HepG2 (cell line): ENCODE measurements at regions not wholly inside any gene's neighbourhood (a gene's known extent, or its start where the extent isn't known, plus 50 kb on each side); places are given as distances from the start of the nearest gene placed in this dataset.

Experiments
- CBX1 ChIP-seq: IDR thresholded peaks from one replicate; pipeline ENCODE4 v1.6.1; 2016; ENCODE audit warnings: antibody characterized with exemption, low read depth
- CHCHD3 ChIP-seq: sonication (generic); formaldehyde crosslinking; IDR thresholded peaks from 2 replicates; pipeline ENCODE4 v1.8.0; 2022; ENCODE audit warnings: mild to moderate bottlenecking, missing genetic modification reagents, moderate library complexity
- MEF2D ChIP-seq: sonication (generic); formaldehyde crosslinking; IDR thresholded peaks from 2 replicates; pipeline ENCODE4 v1.5.1; 2020; ENCODE audit warnings: mild to moderate bottlenecking, missing genetic modification reagents
- MTA1 ChIP-seq: sonication (generic); formaldehyde crosslinking; IDR thresholded peaks from 2 replicates; pipeline ENCODE4 v1.4.0; 2020; ENCODE audit warnings: missing genetic modification reagents, mild to moderate bottlenecking, borderline replicate concordance
- NR2F2 ChIP-seq: IDR thresholded peaks from 2 replicates; pipeline ENCODE4 v1.6.1; 2012; ENCODE audit warnings: low read depth, inconsistent platforms, borderline replicate concordance
- REPIN1 ChIP-seq: sonication (generic); formaldehyde crosslinking; IDR thresholded peaks from 2 replicates; pipeline ENCODE4 v1.8.0; 2022; ENCODE audit warnings: missing genetic modification reagents, low read depth, mild to moderate bottlenecking, borderline replicate concordance
- RFX1 ChIP-seq: fragments of 450-650 bp; IDR thresholded peaks from 2 replicates; pipeline ENCODE4 v1.6.1; 2017
- RXRA ChIP-seq: sonication (generic); formaldehyde crosslinking; IDR thresholded peaks from 2 replicates; pipeline ENCODE4 v1.5.1; 2020; ENCODE audit warnings: missing genetic modification reagents
- TIGD3 ChIP-seq: sonication (generic); formaldehyde crosslinking; IDR thresholded peaks from 2 replicates; pipeline ENCODE4 v1.5.1; 2020; ENCODE audit warnings: mild to moderate bottlenecking, missing genetic modification reagents, borderline replicate concordance
- ZBTB37 ChIP-seq: sonication (generic); formaldehyde crosslinking; IDR thresholded peaks from 2 replicates; pipeline ENCODE4 v1.4.0; 2020; ENCODE audit warnings: mild to moderate bottlenecking, missing genetic modification reagents
- ZBTB39 ChIP-seq: sonication (generic); formaldehyde crosslinking; IDR thresholded peaks from 2 replicates; pipeline ENCODE4 v1.5.0; 2020; ENCODE audit warnings: missing genetic modification reagents
- ZFP36L1 ChIP-seq: sonication (generic); formaldehyde crosslinking; IDR thresholded peaks from 2 replicates; pipeline ENCODE4 v1.8.0; 2022; ENCODE audit warnings: mild to moderate bottlenecking, missing genetic modification reagents, moderate library complexity
- ZNF274 ChIP-seq: sonication (generic); formaldehyde crosslinking; IDR thresholded peaks from 2 replicates; pipeline ENCODE4 v1.5.1; 2020; ENCODE audit warnings: mild to moderate bottlenecking, missing genetic modification reagents
- ZNF33B ChIP-seq: sonication (generic); formaldehyde crosslinking; IDR thresholded peaks from 2 replicates; pipeline ENCODE4 v1.5.1; 2020; ENCODE audit warnings: mild to moderate bottlenecking, missing genetic modification reagents
- ZNF589 ChIP-seq: sonication (generic); formaldehyde crosslinking; conservative IDR thresholded peaks from 2 replicates; pipeline ENCODE4 v1.8.0; 2022; ENCODE audit warnings: mild to moderate bottlenecking, moderate library complexity, missing genetic modification reagents
- TF ChIP-seq, protein P1 (sequence below): sonication (generic); formaldehyde crosslinking; IDR thresholded peaks from 2 replicates; pipeline ENCODE4 v1.4.0; 2020; ENCODE audit warnings: mild to moderate bottlenecking, low read depth, missing genetic modification reagents
- TF ChIP-seq, protein P2 (sequence below): sonication (generic); formaldehyde crosslinking; IDR thresholded peaks from 2 replicates; pipeline ENCODE4 v1.5.0; 2020; ENCODE audit warnings: mild to moderate bottlenecking, missing genetic modification reagents
- TF ChIP-seq, protein P3 (sequence below): IDR thresholded peaks from 2 replicates; pipeline ENCODE4 v1.6.1; 2016; ENCODE audit warnings: mild to moderate bottlenecking, missing biosample characterization, missing genetic modification reagents

GRCh38 chr14:53613404-53614253 is 343.0 kb downstream of the BMP4 start (continued):
- TF ChIP-seq MTA1 (CRISPR knock-in tag) (peak; percentile 72; the same call in 1 of the 2 replicates), ZBTB39 (CRISPR knock-in tag) (peak; percentile 71; the same call in 1 of the 2 replicates), ZNF589 (no peak; the same call in 1 of the 2 replicates), RXRA (peak; percentile 90), CHCHD3 (no peak), ZFP36L1 (CRISPR knock-in tag) (peak; percentile 60; the same call in 1 of the 2 replicates), MEF2D (CRISPR knock-in tag) (peak; percentile 95), CBX1 (peak; percentile 2), RFX1 (no peak), ZNF274 (CRISPR knock-in tag) (no peak), TIGD3 (CRISPR knock-in tag) (peak; percentile 41; the same call in 1 of the 2 replicates), NR2F2 (peak; percentile 56; the same call in 1 of the 2 replicates), ZBTB37 (CRISPR knock-in tag) (no peak), ZNF33B (CRISPR knock-in tag) (no peak), REPIN1 (CRISPR knock-in tag) (peak; percentile 87; the same call in 1 of the 2 replicates)
- TF ChIP-seq, protein P1, sequence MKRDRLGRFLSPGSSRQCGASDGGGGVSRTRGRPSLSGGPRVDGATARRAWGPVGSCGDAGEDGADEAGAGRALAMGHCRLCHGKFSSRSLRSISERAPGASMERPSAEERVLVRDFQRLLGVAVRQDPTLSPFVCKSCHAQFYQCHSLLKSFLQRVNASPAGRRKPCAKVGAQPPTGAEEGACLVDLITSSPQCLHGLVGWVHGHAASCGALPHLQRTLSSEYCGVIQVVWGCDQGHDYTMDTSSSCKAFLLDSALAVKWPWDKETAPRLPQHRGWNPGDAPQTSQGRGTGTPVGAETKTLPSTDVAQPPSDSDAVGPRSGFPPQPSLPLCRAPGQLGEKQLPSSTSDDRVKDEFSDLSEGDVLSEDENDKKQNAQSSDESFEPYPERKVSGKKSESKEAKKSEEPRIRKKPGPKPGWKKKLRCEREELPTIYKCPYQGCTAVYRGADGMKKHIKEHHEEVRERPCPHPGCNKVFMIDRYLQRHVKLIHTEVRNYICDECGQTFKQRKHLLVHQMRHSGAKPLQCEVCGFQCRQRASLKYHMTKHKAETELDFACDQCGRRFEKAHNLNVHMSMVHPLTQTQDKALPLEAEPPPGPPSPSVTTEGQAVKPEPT: no peak
- TF ChIP-seq, protein P2, sequence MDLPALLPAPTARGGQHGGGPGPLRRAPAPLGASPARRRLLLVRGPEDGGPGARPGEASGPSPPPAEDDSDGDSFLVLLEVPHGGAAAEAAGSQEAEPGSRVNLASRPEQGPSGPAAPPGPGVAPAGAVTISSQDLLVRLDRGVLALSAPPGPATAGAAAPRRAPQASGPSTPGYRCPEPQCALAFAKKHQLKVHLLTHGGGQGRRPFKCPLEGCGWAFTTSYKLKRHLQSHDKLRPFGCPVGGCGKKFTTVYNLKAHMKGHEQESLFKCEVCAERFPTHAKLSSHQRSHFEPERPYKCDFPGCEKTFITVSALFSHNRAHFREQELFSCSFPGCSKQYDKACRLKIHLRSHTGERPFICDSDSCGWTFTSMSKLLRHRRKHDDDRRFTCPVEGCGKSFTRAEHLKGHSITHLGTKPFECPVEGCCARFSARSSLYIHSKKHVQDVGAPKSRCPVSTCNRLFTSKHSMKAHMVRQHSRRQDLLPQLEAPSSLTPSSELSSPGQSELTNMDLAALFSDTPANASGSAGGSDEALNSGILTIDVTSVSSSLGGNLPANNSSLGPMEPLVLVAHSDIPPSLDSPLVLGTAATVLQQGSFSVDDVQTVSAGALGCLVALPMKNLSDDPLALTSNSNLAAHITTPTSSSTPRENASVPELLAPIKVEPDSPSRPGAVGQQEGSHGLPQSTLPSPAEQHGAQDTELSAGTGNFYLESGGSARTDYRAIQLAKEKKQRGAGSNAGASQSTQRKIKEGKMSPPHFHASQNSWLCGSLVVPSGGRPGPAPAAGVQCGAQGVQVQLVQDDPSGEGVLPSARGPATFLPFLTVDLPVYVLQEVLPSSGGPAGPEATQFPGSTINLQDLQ (CRISPR knock-in tag): peak; percentile 67; the same call in 1 of the 2 replicates
- TF ChIP-seq, protein P3, sequence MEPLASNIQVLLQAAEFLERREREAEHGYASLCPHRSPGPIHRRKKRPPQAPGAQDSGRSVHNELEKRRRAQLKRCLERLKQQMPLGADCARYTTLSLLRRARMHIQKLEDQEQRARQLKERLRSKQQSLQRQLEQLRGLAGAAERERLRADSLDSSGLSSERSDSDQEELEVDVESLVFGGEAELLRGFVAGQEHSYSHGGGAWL (CRISPR knock-in tag): 0 out of 2 replicates have a peak, but pooled peaks have one; percentile 52
